ENCODE measurements at regions not wholly inside any gene's neighbourhood (a gene's known extent, or its start where the extent isn't known, plus 50 kb on each side); places are given as distances from the start of the nearest gene placed in this dataset.
A peak's percentile ranks its signal among the peaks of the same experiment; 100 is the strongest.

DNA sequence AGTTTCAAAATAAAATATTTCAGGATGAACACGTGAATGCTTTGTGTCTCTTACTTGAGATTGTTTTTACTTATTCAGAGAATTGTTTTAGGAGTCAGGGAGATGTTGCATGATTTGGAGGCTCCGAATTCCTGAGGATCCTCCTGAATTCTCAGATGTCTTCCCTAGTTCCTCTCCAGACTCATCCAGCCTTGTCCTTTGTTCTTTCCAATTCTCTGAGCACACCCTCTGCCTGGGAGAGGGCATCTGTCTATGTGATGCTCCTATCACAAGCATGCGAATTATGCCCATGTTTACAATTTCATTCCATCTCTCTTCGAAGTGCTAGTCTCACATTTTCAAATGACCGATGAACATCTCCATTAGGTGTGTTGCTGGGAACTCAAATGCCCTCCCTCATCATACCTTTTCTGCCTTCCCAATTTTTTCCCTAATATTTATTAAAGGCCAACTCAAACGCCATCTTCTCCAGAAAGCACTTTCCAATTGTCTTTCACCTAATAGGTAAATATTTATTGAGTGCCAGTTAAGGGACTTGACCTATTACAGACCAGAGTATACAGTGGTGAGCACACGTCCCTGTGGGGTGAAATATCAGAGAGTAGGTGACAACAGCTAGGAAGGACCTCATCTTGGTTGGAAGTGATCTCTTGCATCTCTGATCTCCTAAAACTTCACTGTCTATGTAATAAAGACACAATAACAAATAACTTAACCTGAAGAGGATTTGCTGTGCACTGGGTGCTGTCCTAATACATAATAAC is 64.4 kb downstream of the ARF6 start:
- 87 to 90% methylated on average over 7 of the region's 7 CpGs for WGBS, 2 donors
- H3K36me3 ChIP-seq, result no peaks in the 10 kb centered on the region
- peaks cover 17 to 76% (median 38%) of the 10 kb centered on the region in 3 donors for H3K4me1 ChIP-seq
- DNase-seq, result no peak
- H3K27me3 ChIP-seq, result no peaks in the 10 kb centered on the region
- no peaks in the 10 kb centered on the region for H3K9me3 ChIP-seq
- no peak for TF ChIP-seq POLR2A (IDR thresholded peaks at IDR 0.05)
- TF ChIP-seq, protein P1, sequence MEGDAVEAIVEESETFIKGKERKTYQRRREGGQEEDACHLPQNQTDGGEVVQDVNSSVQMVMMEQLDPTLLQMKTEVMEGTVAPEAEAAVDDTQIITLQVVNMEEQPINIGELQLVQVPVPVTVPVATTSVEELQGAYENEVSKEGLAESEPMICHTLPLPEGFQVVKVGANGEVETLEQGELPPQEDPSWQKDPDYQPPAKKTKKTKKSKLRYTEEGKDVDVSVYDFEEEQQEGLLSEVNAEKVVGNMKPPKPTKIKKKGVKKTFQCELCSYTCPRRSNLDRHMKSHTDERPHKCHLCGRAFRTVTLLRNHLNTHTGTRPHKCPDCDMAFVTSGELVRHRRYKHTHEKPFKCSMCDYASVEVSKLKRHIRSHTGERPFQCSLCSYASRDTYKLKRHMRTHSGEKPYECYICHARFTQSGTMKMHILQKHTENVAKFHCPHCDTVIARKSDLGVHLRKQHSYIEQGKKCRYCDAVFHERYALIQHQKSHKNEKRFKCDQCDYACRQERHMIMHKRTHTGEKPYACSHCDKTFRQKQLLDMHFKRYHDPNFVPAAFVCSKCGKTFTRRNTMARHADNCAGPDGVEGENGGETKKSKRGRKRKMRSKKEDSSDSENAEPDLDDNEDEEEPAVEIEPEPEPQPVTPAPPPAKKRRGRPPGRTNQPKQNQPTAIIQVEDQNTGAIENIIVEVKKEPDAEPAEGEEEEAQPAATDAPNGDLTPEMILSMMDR (IDR thresholded peaks at IDR 0.05), result no peak
- intact Hi-C loops (cut with DNase I), result no loop called here
- peak overlapping the region in 2 of 4 donors; percentile 26 to 91 for H3K27ac ChIP-seq
- no peak overlapping the region for H3K4me3 ChIP-seq

DNA sequence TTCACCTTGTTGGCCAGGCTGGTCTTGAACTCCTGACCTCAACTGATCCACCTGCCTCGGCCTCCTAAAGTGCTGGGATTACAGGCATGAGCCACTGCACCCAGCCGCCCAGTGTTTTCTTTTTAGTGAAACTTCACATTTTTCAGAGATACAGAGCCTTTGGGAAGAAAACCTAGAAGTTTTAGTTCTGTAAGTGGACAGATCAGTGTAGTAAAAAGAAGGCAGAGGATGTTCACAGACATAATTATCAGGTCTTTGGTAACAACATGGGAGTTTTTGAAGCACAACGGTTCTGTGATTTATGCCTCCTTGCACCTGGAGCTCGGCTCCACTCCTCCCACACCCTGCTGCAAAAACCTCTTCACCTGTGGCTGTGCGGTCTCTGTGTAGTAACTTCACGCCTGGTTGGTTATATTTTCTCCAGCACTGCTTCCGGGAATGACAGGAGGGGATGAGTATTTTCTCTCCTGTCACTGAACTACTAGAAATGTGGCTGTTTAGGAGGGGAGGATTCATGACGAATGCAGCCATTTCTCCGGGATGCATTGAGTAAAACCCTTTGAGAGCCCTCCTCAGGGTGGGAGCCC is 67.0 kb downstream of the ARF6 start:
- no peaks in the 10 kb centered on the region for H3K27me3 ChIP-seq
- no peaks in the 10 kb centered on the region for H3K36me3 ChIP-seq
- H3K9me3 ChIP-seq, result no peaks in the 10 kb centered on the region
- H3K4me3 ChIP-seq, result peak overlapping the region in 1 of 4 donors; percentile 10
- no peak for DNase-seq
- H3K27ac ChIP-seq, result peak overlapping the region; percentile 70 to 91 (median 88)
- H3K4me1 ChIP-seq, result peaks cover 11 to 71% (median 35%) of the 10 kb centered on the region in 3 donors
- TF ChIP-seq, protein P1 (IDR thresholded peaks at IDR 0.05), result no peak
- no peak for TF ChIP-seq POLR2A (IDR thresholded peaks at IDR 0.05)
- intact Hi-C loops (cut with DNase I), result loop anchor here (10.0 kb wide), 1 partner anchor 85 kb away; no protein-coding TSS in a partner anchor
- 35 to 41% methylated on average over 9 of the region's 9 CpGs for WGBS, 2 donors

DNA sequence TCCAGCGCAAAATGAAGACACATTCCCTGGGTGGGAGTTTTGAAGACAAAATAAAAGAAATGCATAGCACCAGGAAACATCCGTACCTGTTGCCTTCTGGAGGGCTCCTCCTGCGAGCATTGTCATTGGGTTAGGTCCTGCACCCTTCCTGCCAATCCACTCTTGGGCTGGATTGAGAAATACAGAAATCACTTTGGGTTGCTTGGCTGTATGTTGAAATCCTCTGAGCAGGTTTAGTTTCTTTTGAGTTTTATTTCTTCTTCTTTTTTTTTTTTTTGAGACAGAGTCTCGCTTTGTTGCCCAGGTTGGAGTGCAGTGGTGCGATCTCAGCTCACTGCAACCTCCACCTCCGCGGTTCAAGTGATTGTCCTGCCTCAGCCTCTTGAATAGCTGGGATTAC is 67.6 kb downstream of the ARF6 start:
- Histone ChIP-seq H3K9me3 (no peaks in the 10 kb centered on the region), H3K4me3 (no peak overlapping the region), H3K36me3 (no peaks in the 10 kb centered on the region), H3K27me3 (no peaks in the 10 kb centered on the region), H3K4me1 (peaks cover 11 to 72% (median 39%) of the 10 kb centered on the region in 3 donors), H3K27ac (peak overlapping the region; percentile 78 to 91 (median 88))
- intact Hi-C loops (cut with DNase I), result loop anchor here (10.0 kb wide), 1 partner anchor 86 kb away; no protein-coding TSS in a partner anchor
- 36 to 52% methylated on average over 7 of the region's 7 CpGs for WGBS, 2 donors
- no peak for TF ChIP-seq POLR2A (IDR thresholded peaks at IDR 0.05)
- TF ChIP-seq, protein P1 (IDR thresholded peaks at IDR 0.05), result no peak
- no peak for DNase-seq

DNA sequence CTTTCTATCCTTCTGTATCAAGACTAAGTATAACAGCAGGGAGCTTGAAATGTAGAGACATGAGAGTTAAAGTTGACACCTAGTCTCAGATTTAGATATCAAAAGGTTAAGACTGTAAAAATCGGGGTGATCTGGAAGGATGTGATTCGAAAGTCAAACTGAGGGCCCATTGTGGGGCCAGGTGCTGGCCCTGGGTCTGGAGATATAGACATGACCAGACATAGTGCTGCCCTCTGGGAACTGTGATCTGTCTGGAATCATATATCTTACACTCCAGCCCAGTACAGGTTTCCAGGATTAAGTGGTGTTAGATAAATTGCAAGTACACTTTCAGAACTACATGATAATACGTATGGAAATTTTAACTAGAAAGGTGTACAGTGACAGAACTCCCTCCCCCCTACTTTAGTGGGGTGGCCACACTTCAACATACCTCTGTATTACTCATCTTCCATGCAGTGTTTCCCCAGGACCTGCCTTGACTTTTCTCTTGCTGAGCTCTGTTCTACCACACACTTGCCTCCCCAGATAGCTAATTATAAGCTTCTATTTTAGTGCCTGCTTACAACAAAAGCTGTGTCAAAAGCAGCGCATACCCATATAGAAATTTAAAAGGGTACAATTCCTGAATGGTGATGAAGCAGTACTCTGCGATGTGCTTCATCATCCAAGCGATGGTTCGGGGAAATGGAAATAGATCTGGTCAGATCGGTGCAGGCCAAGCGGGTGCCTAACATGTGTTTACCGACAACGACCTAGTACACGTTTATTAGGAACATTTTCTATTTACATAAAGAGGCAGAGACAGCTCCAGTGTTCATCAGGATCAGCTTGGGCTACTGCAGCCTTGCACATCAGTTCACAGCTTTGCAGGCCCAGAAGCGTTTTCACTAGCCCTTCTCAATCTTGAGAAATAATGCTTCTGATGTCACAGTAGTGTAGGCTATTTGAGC is 68.7 kb downstream of the ARF6 start:
- peaks cover 11 to 83% (median 43%) of the 10 kb centered on the region in 3 donors for H3K4me1 ChIP-seq
- DNase-seq, result no peak
- no peaks in the 10 kb centered on the region for H3K36me3 ChIP-seq
- no peaks in the 10 kb centered on the region for H3K9me3 ChIP-seq
- no peak overlapping the region for H3K4me3 ChIP-seq
- 55 to 56% methylated on average over 13 of the region's 13 CpGs for WGBS, 2 donors
- TF ChIP-seq, protein P1 (IDR thresholded peaks at IDR 0.05), result no peak
- TF ChIP-seq POLR2A (IDR thresholded peaks at IDR 0.05), result no peak
- H3K27ac ChIP-seq, result peak overlapping the region; percentile 78 to 91 (median 88)
- H3K27me3 ChIP-seq, result no peaks in the 10 kb centered on the region
- intact Hi-C loops (cut with DNase I), result loop anchor here (10.0 kb wide), 1 partner anchor 87 kb away; no protein-coding TSS in a partner anchor

Data from esophagus squamous epithelium (tissue), 5 donors.